HL-60 (cell line): ENCODE measurements at regions not wholly inside any gene's neighbourhood (a gene's known extent, or its start where the extent isn't known, plus 50 kb on each side); places are given as distances from the start of the nearest gene placed in this dataset.

ENCODE experiments used
- CTCF ChIP-seq: IDR thresholded peaks from one replicate; pipeline ENCODE4 v1.5.1; 2011; ENCODE audit warnings: low read length, control low read depth, inconsistent platforms; ENCODE audit not compliant: insufficient read depth
- POLR2AphosphoS5 ChIP-seq: IDR thresholded peaks from 2 replicates; pipeline ENCODE4 v1.6.1; 2012; ENCODE audit warnings: low read depth
- REST ChIP-seq: IDR thresholded peaks from 2 replicates; pipeline ENCODE4 v1.6.1; 2012; ENCODE audit warnings: low read depth; ENCODE audit not compliant: insufficient replicate concordance

- TF ChIP-seq POLR2AphosphoS5 = no peak
- TF ChIP-seq CTCF = no peak
- TF ChIP-seq REST = no peak
Observed at GRCh38 chr7:66467887-66468286, 160.8 kb upstream of the KCTD7 start.
